Stimulated activated CD4-positive, alpha-beta T cell treated with anti-CD3 and anti-CD28 coated beads, Interleukin-4, amount 100 ng/mL, for 48 hours (primary cell): ENCODE measurements at regions not wholly inside any gene's neighbourhood (a gene's known extent, or its start where the extent isn't known, plus 50 kb on each side); places are given as distances from the start of the nearest gene placed in this dataset.

Source experiments
- DNase-seq, 2 donors: peaks; one replicate each; pipeline ENCODE4 v3.0.0-alpha.2; 2020; ENCODE audit warnings: low read depth in 2 of 2

- no peak for DNase-seq
Observed at GRCh38 chr6:111986651-111987050, 67.3 kb upstream of the CCN6 start.

DNA sequence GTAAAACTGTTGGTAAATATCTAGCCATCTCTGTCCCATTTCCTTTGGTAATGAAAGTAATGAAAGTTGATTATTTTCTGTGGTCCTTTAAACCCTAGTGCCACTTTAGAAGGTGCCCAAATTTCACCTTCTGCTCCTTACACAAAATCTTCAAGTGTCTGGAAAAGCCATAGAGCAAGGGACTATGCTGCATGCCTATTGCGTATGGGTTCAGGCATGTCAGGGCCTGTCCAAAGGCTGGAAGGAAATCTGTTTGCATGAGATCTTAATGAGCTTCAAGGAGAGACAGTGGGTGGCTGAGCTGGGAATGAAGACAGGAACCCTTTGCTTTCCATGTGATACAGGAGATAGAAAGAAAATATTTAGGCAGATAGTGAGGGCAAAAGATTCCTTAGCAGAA is 66.6 kb upstream of the CCN6 start:
- DNase-seq = no peak

DNA sequence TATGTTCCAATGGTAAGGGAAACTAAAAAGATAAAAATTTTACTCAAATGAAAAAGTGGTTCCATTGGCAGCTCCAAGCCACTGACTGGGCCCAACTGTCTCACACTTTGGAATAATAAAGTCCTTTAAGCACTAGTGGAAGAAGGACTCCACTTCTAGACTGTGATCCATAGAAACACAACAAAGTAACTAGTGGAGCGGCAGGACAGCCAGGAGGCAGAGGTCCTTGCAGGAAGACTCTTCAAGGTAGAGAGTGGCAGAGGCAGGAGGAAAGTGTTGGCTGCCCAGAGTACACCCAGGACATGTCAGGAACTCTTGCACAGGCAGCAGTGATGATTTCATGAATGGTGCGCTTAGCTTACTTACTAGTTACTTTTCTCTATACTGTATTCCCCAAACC is 65.0 kb upstream of the CCN6 start:
- DNase-seq = no peak

- no peak for DNase-seq
Observed at GRCh38 chr6:111989743-111990142, 64.2 kb upstream of the CCN6 start.

GRCh38 chr6:111990214-111990613 is 63.7 kb upstream of the CCN6 start:
- DNase-seq = no peak

GRCh38 chr6:111992851-111993250 is 61.1 kb upstream of the CCN6 start:
- peak in 1 of 2 donors; percentile 22 for DNase-seq

DNA sequence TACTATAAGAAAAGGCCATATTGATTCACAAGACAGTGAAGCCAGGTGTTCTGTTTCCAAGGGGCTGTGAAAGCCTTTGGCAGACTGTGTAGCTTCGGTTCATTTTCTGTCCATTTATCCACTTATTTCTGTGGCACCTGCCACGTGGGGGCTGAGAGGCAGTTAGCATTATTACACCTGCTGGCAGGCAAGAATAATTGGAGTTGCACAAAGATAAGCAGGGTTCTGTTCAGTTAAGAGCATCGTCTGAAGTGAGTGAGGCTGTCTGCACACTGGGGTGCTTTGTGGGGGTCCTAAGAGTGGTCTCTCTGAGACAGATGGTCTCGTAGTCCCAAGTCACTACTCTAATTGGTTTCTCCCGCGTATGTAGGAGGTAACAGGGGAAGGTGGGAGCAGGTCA is 60.6 kb upstream of the CCN6 start:
- DNase-seq = no peak

DNA sequence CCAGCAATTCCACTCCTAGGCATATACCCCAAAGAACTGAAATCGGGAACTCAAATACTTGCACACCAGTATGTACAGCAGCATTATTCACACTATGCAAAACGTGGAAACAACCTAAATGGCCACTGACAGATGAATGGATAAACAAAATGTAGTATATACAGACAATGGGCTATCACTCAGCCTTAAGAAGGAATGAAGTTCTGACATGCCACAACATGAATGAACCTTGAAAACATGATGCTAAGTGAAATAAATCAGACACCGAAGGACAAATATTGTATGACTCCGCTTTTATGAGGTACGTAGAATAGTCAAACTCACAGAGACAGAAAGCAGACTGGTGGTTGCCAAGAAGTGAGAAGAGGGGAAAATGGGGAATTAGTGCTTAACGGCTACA is 59.1 kb upstream of the CCN6 start:
- no peak for DNase-seq

- DNase-seq = no peak
Observed at GRCh38 chr6:111995404-111995803, 58.5 kb upstream of the CCN6 start.

- no peak for DNase-seq
Observed at GRCh38 chr6:111996144-111996865, 57.6 kb upstream of the CCN6 start.

DNA sequence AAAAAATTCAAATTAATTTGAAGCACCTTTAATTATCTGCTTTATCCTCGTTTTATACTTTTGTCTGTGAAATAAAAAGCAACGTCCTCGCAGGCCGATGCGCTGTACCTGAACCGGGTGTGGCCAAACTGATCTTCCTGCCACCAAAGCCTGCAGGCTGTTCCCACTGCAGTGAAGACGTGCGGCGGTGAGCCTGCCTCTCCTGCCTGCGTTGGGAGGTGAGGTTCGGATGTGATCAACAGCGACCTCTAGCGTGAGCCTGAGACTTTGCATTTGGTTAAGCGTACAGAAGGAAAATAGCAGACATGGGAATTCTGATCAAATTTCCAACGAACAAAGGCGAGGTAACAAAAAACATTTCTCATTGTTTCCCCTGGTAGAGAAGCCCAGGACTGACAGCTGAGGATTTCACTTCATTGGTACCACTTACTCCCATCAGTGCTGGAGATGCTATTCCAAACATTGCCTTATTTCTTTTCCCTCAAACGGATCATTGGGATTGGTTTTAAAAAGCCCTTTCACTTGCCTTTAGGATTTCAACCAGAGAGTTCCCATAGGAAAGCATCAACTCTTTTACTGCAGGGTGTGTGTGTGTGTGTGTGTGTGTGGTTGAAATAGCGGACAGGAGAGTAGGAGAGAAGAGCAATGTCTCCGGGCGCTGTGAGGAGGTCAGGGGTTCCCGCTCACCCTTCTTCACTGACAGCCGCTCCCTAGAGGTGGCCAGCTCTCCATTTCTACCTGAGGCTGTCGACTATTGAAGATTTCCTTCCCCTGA is 56.6 kb upstream of the CCN6 start:
- peak; percentile 65 to 73 for DNase-seq

GRCh38 chr6:111997853-111998208 is 56.1 kb upstream of the CCN6 start:
- DNase-seq = no peak

GRCh38 chr6:112002307-112002706 is 51.6 kb upstream of the CCN6 start:
- DNase-seq = no peak
